HepG2 (cell line): ENCODE measurements at regions not wholly inside any gene's neighbourhood (a gene's known extent, or its start where the extent isn't known, plus 50 kb on each side); places are given as distances from the start of the nearest gene placed in this dataset.

ENCODE experiments used
- ATAC-seq: fragments of 200-7000 bp; cut with Tn5 transposase; 3 replicates; pipeline ENCODE4 v1.9.1; 2020; ENCODE audit warnings: mild to moderate bottlenecking, moderate library complexity
- BruUV-seq: library from RNA; stranded (reverse); fragments of 400-500 nt; replicated peaks from 2 replicates; lab custom pipeline; 2021; lab: Mats Ljungman, UMichigan
- CTCF ChIA-PET: fragments of 300-600 bp; formaldehyde crosslinking; extraction: SDS; loops from one replicate; lab custom pipeline; 2021; ENCODE audit warnings: low total read pairs, inconsistent platforms, low intra/inter-chr PET ratio; lab: Yijun Ruan, JAX
- POLR2A ChIA-PET: fragments of 350-600 bp; sonication (Branson Sonifier 250); formaldehyde crosslinking; loops from one replicate; lab custom pipeline; 2020; ENCODE audit warnings: antibody characterized with exemption, inconsistent platforms; lab: Yijun Ruan, JAX
- DNase-seq: peaks from one replicate; pipeline ENCODE4 v3.0.0-alpha.2; 2015; ENCODE audit warnings: low spot score
- FAIRE-seq: peaks from 3 replicates; lab custom pipeline; 2011; peaks lifted over from hg19 to GRCh38; lab: Jason Lieb, UNC
- H2AFZ ChIP-seq: one replicate; pipeline ENCODE4 v1.6.1; 2011; ENCODE audit warnings: low read length, inconsistent platforms
- H3K27ac ChIP-seq: fragments of 300-600 bp; 3 replicates; pipeline ENCODE4 v1.8.0; 2011; ENCODE audit warnings: mixed run types, mild to moderate bottlenecking, mixed read lengths, low read length, inconsistent platforms; ENCODE audit not compliant: insufficient read depth; ENCODE audit errors: extremely low read length
- H3K27me3 ChIP-seq, 2 experiments: fragments of 200-600 bp in 1 of 2; 2 replicates in 1 of 2; 3 replicates in 1 of 2; pipeline versions ENCODE4 v1.6.0 to v1.8.0; 2011; ENCODE audit warnings: low read length in 2 of 2, mild to moderate bottlenecking in 2 of 2, moderate library complexity in 2 of 2, inconsistent platforms in 1 of 2; ENCODE audit not compliant: insufficient read depth in 2 of 2, control insufficient read depth in 1 of 2
- H3K36me3 ChIP-seq, 2 experiments: fragments of 200-600 bp in 1 of 2; replicated peaks in 1 of 2; 2 replicates in 1 of 2; 3 replicates in 1 of 2; pipeline versions ENCODE4 v1.5.1 to v1.8.0; 2011; ENCODE audit warnings: low read length in 2 of 2, inconsistent platforms in 1 of 2; ENCODE audit not compliant: insufficient read depth in 2 of 2, control insufficient read depth in 1 of 2
- H3K4me1 ChIP-seq: 2 replicates; pipeline ENCODE4 v1.5.1; 2012; ENCODE audit warnings: low read length, inconsistent platforms; ENCODE audit not compliant: insufficient read depth
- H3K4me2 ChIP-seq: 2 replicates; pipeline ENCODE4 v1.6.0; 2011; ENCODE audit warnings: low read depth, low read length, inconsistent platforms
- H3K4me3 ChIP-seq, 3 experiments: fragments of 200-600 bp in 1 of 3; sonication (generic), shearing (Covaris generic) in 1 of 3; replicated peaks in 1 of 3; 2 replicates each; pipeline ENCODE4 v1.5.1; 2011 to 2016; ENCODE audit warnings: low read length in 3 of 3, inconsistent platforms in 2 of 3, low read depth in 2 of 3, mild to moderate bottlenecking in 2 of 3, control low read depth in 1 of 3, mixed read lengths in 1 of 3; ENCODE audit not compliant: insufficient read depth in 1 of 3
- H3K79me2 ChIP-seq: one replicate; pipeline ENCODE4 v1.6.1; 2011; ENCODE audit warnings: low read length, inconsistent platforms; ENCODE audit not compliant: insufficient read depth
- H3K9ac ChIP-seq: 2 replicates; pipeline ENCODE4 v1.6.0; 2011; ENCODE audit warnings: mild to moderate bottlenecking, low read depth, low read length, inconsistent platforms; ENCODE audit not compliant: insufficient read depth
- H3K9me3 ChIP-seq: 2 replicates; pipeline ENCODE4 v1.5.1; 2012; ENCODE audit warnings: mild to moderate bottlenecking, low read length
- H4K20me1 ChIP-seq: 2 replicates; pipeline ENCODE4 v1.6.0; 2011; ENCODE audit warnings: inconsistent platforms, mild to moderate bottlenecking, low read length, moderate library complexity; ENCODE audit not compliant: insufficient read depth
- IKZF1 ChIP-seq: fragments of 450-650 bp; IDR thresholded peaks from 2 replicates; pipeline ENCODE4 v1.7.1; 2016
- MBNL3 ChIP-seq: fragments of 250-450 bp; sonication (Bioruptor Pico); conservative IDR thresholded peaks from 2 replicates; pipeline ENCODE4 v1.8.0; 2022; ENCODE audit warnings: mild to moderate bottlenecking, inconsistent platforms
- NAIF1 ChIP-seq: sonication (generic); formaldehyde crosslinking; IDR thresholded peaks from 2 replicates; pipeline ENCODE4 v1.5.0; 2020; ENCODE audit warnings: mild to moderate bottlenecking, missing genetic modification reagents, borderline replicate concordance
- SMAD9 ChIP-seq: sonication (generic); formaldehyde crosslinking; IDR thresholded peaks from 2 replicates; pipeline ENCODE4 v1.5.1; 2020; ENCODE audit warnings: mild to moderate bottlenecking, missing genetic modification reagents
- ZNF253 ChIP-seq: sonication (generic); formaldehyde crosslinking; IDR thresholded peaks from 2 replicates; pipeline ENCODE4 v1.8.0; 2022; ENCODE audit warnings: mild to moderate bottlenecking, missing genetic modification reagents, borderline replicate concordance
- ZNF775 ChIP-seq: sonication (generic); formaldehyde crosslinking; IDR thresholded peaks from 2 replicates; pipeline ENCODE4 v1.4.0; 2020; ENCODE audit warnings: missing genetic modification reagents, mild to moderate bottlenecking, moderate library complexity, borderline replicate concordance
- WGBS: methylation state at CpG from one replicate; pipeline ENCODE4 v1.1.6; 2017; ENCODE audit warnings: low lambda C conversion rate; 5-methylcytosine and 5-hydroxymethylcytosine counted together
- in situ Hi-C: cut with HindIII; loops from 2 replicates; pipeline ENCODE4 v1.10.0; 2017; ENCODE audit warnings: low pct_unique_long_range_greater_than_20kb; ENCODE audit not compliant: extremely low pct_ligation_motif_present
- intact Hi-C: fragments of 100-400 bp; cut with micrococcal nuclease; formaldehyde crosslinking; loops from one replicate; pipeline ENCODE4 v1.10.0; 2022; ENCODE audit not compliant: unreplicated experiment
- TF ChIP-seq, protein P1 (sequence below): sonication (generic); formaldehyde crosslinking; IDR thresholded peaks from 2 replicates; pipeline ENCODE4 v1.5.0; 2020; ENCODE audit warnings: mild to moderate bottlenecking, missing genetic modification reagents
- TF ChIP-seq, protein P2 (sequence below): IDR thresholded peaks from 2 replicates; pipeline ENCODE4 v1.6.1; 2012; ENCODE audit warnings: low read depth, low read length, improper control_type of control experiment
- TF ChIP-seq, protein P3 (sequence below), 2 experiments: sonication (generic) in 1 of 2; formaldehyde crosslinking in 1 of 2; IDR thresholded peaks; 2 replicates each; pipeline versions ENCODE4 v1.6.1 to v1.9.0; 2014 to 2022; ENCODE audit warnings: antibody characterized with exemption in 1 of 2, borderline replicate concordance in 1 of 2, inconsistent platforms in 1 of 2, low read depth in 1 of 2, missing genetic modification reagents in 1 of 2
- TF ChIP-seq, protein P4 (sequence below): sonication (generic); formaldehyde crosslinking; IDR thresholded peaks from 2 replicates; pipeline ENCODE4 v1.8.1; 2022; ENCODE audit warnings: mild to moderate bottlenecking, missing genetic modification reagents

DNA sequence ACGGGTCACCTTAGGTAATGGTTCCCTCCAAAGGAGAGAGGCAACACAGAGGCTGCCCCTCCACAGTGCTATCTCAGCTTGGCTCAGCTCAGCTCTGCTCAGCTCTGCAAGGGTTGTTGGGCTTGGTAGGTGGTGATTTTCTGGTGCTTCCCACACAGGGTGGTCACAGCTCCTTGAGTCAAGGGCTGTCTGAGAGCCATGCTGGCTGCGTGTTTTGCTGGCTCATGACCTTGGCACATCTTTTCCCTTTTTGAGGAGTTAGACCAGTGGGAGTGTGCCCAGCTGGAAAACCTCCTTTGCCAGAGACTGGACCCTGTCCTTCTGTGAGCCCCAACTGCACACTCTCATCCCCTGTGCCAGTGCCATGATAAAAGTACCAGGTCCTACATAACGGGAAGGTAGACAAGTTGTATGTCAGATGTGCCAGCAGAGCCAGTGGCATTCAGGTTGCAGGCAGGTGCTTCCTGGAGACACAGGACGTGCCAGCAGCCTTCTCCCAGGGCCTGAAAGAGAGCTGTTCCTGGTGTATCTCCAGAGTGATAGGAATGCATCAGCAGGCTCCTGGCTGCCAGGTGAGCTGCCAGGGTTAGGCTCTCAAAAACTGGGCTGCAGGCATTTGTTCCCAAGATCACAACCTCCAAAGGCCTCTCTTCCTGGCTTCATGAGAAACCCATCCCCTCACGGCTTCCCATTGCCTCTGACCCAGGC lies 118.6 kb upstream of the CXCL14 start:
- H3K27me3 ChIP-seq = peaks cover 0 to 19% of the 10 kb centered on the region in 2 experiments; a peak in 3 of 5 replicates
- H3K79me2 ChIP-seq = no peaks in the 10 kb centered on the region
- intact Hi-C loops (no loop called here), in situ Hi-C loops (no loop called here)
- H3K27ac ChIP-seq = no peak overlapping the region
- FAIRE-seq (no peak), ATAC-seq (no peak), DNase-seq (no peak)
- H4K20me1 ChIP-seq = no peaks in the 10 kb centered on the region
- no peak overlapping the region for H3K4me2 ChIP-seq
- BruUV-seq = no TSS peak
- CTCF ChIA-PET = no interaction called here
- POLR2A ChIA-PET = no interaction called here
- H3K36me3 ChIP-seq = no peaks in the 10 kb centered on the region
- H3K9ac ChIP-seq = no peak overlapping the region
- H3K9me3 ChIP-seq = no peaks in the 10 kb centered on the region
- no peak overlapping the region for H3K4me3 ChIP-seq
- 24% methylated on average over 3 of the region's 5 CpGs for WGBS
- H2AFZ ChIP-seq = no peak overlapping the region
- no peaks in the 10 kb centered on the region for H3K4me1 ChIP-seq
- TF ChIP-seq SMAD9 (CRISPR knock-in tag) = no peak
- no peak for TF ChIP-seq ZNF775
- no peak for TF ChIP-seq MBNL3 (CRISPR knock-in tag)
- TF ChIP-seq, protein P1, sequence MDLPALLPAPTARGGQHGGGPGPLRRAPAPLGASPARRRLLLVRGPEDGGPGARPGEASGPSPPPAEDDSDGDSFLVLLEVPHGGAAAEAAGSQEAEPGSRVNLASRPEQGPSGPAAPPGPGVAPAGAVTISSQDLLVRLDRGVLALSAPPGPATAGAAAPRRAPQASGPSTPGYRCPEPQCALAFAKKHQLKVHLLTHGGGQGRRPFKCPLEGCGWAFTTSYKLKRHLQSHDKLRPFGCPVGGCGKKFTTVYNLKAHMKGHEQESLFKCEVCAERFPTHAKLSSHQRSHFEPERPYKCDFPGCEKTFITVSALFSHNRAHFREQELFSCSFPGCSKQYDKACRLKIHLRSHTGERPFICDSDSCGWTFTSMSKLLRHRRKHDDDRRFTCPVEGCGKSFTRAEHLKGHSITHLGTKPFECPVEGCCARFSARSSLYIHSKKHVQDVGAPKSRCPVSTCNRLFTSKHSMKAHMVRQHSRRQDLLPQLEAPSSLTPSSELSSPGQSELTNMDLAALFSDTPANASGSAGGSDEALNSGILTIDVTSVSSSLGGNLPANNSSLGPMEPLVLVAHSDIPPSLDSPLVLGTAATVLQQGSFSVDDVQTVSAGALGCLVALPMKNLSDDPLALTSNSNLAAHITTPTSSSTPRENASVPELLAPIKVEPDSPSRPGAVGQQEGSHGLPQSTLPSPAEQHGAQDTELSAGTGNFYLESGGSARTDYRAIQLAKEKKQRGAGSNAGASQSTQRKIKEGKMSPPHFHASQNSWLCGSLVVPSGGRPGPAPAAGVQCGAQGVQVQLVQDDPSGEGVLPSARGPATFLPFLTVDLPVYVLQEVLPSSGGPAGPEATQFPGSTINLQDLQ (CRISPR knock-in tag) = no peak
- TF ChIP-seq NAIF1 = no peak
- TF ChIP-seq, protein P2, sequence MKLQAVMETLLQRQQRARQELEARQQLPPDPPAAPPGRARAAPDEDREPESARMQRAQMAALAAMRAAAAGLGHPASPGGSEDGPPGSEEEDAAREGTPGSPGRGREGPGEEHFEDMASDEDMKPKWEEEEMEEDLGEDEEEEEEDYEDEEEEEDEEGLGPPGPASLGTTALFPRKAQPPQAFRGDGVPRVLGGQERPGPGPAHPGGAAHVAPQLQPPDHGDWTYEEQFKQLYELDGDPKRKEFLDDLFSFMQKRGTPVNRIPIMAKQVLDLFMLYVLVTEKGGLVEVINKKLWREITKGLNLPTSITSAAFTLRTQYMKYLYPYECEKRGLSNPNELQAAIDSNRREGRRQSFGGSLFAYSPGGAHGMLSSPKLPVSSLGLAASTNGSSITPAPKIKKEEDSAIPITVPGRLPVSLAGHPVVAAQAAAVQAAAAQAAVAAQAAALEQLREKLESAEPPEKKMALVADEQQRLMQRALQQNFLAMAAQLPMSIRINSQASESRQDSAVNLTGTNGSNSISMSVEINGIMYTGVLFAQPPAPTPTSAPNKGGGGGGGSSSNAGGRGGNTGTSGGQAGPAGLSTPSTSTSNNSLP = no peak
- TF ChIP-seq, protein P3, sequence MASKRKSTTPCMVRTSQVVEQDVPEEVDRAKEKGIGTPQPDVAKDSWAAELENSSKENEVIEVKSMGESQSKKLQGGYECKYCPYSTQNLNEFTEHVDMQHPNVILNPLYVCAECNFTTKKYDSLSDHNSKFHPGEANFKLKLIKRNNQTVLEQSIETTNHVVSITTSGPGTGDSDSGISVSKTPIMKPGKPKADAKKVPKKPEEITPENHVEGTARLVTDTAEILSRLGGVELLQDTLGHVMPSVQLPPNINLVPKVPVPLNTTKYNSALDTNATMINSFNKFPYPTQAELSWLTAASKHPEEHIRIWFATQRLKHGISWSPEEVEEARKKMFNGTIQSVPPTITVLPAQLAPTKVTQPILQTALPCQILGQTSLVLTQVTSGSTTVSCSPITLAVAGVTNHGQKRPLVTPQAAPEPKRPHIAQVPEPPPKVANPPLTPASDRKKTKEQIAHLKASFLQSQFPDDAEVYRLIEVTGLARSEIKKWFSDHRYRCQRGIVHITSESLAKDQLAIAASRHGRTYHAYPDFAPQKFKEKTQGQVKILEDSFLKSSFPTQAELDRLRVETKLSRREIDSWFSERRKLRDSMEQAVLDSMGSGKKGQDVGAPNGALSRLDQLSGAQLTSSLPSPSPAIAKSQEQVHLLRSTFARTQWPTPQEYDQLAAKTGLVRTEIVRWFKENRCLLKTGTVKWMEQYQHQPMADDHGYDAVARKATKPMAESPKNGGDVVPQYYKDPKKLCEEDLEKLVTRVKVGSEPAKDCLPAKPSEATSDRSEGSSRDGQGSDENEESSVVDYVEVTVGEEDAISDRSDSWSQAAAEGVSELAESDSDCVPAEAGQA (IDR thresholded peaks at IDR 0.05; ENCODE audit: low read depth) = no peak
- TF ChIP-seq, protein P3 (CRISPR knock-in tag; IDR thresholded peaks at IDR 0.05; ENCODE audit: borderline replicate concordance) = no peak
- no peak for TF ChIP-seq IKZF1
- TF ChIP-seq, protein P4, sequence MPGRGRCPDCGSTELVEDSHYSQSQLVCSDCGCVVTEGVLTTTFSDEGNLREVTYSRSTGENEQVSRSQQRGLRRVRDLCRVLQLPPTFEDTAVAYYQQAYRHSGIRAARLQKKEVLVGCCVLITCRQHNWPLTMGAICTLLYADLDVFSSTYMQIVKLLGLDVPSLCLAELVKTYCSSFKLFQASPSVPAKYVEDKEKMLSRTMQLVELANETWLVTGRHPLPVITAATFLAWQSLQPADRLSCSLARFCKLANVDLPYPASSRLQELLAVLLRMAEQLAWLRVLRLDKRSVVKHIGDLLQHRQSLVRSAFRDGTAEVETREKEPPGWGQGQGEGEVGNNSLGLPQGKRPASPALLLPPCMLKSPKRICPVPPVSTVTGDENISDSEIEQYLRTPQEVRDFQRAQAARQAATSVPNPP = no peak
- TF ChIP-seq ZNF253 (CRISPR knock-in tag) = no peak
